ENCODE measurements at regions not wholly inside any gene's neighbourhood (a gene's known extent, or its start where the extent isn't known, plus 50 kb on each side); places are given as distances from the start of the nearest gene placed in this dataset.
A peak's percentile ranks its signal among the peaks of the same experiment; 100 is the strongest.

DNA sequence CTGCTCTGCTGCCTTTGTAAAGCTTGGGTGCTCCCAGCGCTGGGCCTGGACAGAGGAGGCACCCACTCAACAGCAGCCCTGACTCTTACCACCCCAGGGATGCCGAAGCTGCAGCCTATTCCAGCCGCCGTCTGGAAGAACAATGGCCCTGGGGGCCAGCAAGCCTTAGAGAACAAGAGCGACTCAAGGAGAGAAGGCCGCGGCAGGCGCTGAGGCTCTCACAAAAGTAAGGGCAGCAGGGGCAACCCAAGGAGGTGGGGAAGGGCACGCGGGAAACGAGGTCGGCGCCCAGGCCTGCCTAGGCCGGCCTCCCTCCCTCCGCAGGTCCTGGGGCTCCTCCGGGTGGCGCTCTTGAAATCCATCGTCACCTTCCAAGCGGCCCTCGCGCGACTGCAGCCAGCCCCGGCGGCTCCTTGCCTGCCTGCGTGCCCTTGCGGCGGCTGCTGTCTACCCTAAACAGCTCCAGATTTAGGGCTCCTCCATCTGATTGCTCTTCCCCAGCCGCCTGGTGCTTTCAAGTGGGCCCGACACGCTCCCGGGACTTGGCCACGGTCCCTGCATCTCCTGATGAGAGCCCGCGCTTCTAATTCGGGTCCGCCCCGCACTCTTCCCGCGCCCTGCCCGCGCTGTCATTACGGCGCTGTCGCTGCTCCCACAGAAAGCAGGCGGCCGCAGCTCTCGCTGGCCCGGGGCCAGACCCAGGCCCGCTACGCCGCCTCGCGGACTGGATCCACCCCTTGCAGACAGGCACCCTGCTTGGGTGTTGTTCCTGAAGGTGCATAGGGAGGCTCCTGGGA is 213.3 kb downstream of the SEMA6A start:
- peak; percentile 12 to 63 for DNase-seq

DNA sequence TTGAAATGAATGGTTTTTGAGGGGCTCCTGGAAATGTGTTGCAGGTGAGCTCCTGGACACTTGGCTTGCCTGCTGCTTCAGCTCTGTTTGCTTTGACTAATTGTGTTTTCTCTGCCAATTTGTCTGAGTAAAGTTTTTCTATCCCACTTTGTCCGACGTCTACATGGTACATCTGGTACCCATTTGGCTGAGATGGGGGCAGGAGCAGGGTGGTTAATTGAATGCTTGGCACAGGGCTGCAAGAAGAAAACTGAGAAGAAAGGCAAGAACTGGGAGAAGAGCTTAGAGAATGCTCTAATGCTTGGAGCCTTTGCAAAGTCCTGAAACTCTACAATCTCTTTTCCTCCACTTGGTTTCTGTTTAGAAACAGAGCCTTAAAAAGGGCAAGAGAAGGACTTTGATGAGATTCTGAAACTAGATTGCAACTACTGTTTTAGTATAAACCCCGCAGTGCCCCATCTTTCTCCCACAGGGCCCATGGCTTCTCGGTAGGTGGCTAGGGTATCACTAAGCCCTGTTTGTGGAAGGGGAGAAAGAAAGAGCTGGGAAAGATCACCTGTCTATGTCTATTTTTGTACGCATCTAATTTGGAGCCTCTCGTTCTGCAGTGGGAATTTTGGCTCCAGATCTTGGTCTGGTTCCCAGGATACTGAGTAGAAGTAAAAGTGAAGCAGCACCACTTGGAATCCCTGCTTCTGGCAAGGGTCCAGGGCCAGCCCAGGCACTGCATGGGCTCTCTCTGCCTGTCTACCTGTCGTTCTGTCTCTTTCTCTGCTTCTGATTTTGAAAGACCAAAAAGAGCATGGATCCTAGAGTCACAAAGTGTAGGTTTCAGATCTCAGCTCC is 214.4 kb downstream of the SEMA6A start:
- no peak for DNase-seq

DNA sequence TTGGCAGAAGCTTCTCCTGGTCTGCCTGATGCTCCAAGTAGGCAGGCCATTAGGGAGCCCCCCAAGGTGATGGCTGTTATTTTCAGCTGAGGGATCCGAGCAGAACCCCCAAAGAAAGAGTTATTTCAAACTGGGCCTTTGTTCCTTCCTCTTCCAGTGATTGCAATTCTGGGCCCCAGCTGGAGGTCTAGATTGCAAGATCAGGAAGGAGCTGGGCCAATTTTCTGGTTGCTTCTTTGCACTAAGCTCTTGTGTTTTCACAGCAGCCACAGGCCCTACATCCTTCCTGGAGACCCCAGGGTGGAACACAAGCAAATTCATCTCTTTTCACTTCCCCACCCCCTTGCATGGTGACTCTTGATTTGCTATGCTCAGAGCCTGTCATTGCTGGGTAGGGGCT is 215.0 kb downstream of the SEMA6A start:
- DNase-seq = no peak

DNA sequence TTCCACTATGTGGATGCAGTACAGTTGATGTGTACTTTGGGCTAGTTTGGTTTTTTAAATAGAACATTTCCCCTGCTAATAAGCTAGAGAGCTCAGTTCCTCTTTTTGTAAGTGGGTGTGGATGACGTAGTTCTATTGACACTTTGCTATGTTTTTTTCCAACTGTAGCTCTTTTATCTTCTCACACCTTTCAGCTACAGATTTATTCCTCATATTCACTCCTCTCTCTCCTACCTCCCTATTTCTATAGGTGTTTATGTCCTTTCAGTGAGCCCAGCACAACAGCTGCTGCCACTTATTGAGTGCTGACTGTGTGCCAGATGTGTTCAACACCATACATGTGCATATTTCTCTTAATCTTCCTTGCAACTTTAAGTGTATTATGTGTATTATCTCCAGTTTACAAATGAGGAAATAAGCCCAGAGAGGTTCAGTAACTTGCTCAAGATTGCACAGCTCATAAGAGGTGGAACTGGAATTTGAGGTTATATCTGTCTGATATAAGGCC is 215.7 kb downstream of the SEMA6A start:
- DNase-seq = no peak

DNA sequence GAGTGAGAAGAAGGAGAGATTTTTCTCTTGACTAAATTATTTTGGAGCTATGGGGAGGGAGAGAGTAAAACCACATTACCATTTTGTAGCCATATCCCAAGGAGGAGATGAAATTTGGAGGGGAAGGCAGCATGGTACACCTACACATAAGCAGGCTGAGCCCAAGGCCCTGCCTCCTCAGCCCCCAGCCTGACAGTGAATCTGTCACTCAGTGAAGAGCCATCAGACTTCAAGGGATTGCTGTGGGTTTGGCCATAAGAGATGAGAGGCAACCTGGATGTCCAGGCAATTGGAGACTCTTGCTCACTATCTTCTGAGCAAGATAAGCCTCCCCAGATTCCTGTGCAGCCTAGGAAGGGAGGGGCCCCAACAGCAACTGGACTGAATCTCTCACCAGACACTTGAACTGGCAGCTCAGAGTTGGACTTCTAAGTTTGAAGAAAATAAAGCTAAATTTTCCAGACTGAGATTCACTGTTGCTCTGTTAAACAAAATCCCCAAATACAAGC is 216.6 kb downstream of the SEMA6A start:
- DNase-seq = no peak

DNA sequence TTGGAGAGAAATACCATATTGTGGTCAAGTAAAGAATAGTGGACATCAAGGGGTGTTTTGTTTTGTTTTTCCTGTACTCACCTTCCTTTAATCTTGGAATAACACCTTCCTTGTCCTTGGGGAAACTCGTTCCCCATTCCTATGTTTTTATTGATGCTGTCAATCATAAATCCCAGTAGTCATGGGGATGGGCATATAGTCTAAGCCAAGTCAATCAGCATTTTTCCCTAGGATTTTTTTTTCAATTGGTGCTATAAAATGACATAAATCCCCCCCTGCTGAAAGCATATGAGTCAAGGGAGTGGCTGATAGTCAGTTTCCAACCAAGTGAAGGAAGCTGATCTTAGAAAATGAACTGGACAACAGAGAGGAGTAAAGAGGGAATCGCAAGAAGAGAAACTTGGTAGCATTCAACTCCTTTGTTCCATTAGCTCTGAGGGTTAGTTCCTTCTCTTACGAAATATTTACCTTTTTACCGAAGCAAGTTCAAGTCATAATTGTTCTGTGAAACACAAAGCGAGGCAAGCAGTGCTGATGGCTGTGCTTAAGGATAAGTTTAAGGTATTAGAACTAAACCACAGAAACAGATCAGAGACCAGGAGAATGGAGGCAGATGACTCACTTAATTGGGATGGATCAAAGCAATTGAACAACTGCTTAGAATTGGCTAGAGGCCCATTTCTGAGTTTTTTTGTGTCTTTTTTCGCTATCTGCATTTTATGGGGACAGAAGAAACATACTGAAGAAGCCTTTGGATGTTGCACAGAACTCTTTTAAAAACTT is 218.6 kb downstream of the SEMA6A start:
- no peak for DNase-seq

DNA sequence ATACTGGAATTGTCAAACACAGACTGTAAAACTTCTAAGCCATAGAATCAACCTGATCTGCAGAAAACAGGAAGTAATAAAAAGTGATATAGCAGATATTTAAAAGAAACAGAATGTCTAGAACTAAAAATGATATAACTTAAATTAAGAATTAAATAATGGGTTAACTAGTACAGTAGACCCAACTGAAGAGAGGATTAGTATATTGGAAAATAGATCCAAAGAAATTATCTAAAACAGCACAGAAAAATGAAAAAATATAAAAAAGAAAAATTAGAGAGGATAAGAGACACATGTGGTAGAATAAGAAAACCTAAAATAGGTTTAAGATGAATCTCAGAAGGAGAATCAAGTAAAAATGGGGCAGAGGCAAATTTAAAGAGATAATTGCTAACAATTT is 219.9 kb downstream of the SEMA6A start:
- DNase-seq = no peak

DNA sequence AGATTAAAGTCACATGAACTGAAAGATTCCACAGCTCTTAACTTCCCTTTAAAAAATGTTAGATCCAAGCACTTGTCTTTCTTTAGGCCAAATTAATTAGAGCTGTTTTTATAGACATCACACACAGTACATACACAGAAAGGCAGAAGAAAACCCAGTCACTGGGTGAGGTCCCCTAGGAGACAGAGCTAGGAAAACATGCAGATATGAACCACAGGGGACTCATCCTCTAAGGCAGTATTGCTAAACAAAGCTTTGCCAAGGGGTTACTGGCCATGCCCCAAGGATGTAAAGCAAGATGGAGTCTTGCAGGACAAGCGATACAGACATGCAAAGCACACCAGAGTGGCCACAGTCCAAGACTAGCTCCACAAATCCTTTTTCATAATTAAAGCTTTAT is 227.0 kb downstream of the SEMA6A start:
- no peak for DNase-seq

DNA sequence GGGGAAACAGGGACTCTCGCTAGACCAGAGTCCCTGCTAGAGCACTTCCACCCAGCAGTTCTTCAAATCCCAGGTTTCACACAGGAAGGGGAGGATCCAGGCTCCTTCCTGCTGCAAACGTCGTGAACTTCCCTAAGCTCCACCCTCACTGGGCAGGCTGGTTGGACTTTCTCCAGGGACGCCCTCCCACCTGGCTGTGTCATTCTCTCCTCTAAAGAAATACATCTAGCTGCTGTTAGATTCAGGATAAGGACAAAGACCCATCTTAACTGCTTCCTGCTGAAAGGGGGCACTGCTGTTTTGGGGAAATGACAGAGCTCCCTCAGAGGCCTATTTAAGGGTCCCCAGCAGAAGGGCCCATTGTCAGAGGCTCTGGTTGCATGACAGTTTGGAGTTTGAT is 230.7 kb downstream of the SEMA6A start:
- no peak for DNase-seq

Data from NCI-H526 (cell line).